DMS153 (cell line): ENCODE measurements at regions not wholly inside any gene's neighbourhood (a gene's known extent, or its start where the extent isn't known, plus 50 kb on each side); places are given as distances from the start of the nearest gene placed in this dataset.

Source experiments
- DNase-seq: peaks from one replicate; lab custom pipeline; 2025; lab: John Stamatoyannopoulos, UW

GRCh38 chr9:84129529-84129928 lies 148.9 kb downstream of the RMI1 start:
- no peak for DNase-seq

GRCh38 chr9:84136119-84136868 lies 155.7 kb downstream of the RMI1 start:
- peak; percentile 96 for DNase-seq

GRCh38 chr9:84137968-84138367 lies 157.4 kb downstream of the RMI1 start:
- no peak for DNase-seq

GRCh38 chr9:84138541-84138940 lies 157.9 kb downstream of the RMI1 start:
- no peak for DNase-seq

- DNase-seq, result peak; percentile 77
Observed at GRCh38 chr9:84139296-84140070, 158.9 kb downstream of the RMI1 start.

GRCh38 chr9:84140535-84141101 lies 160.0 kb downstream of the RMI1 start:
- peak; percentile 56 for DNase-seq

- DNase-seq, result peak; percentile 62
Observed at GRCh38 chr9:84141741-84142370, 161.3 kb downstream of the RMI1 start.

GRCh38 chr9:84145031-84145430 lies 164.4 kb downstream of the RMI1 start:
- no peak for DNase-seq

GRCh38 chr9:84145780-84146179 lies 165.2 kb downstream of the RMI1 start:
- no peak for DNase-seq

- DNase-seq, result peak; percentile 94
Observed at GRCh38 chr9:84146893-84147710, 166.5 kb downstream of the RMI1 start.

GRCh38 chr9:84151236-84151635 lies 170.6 kb downstream of the RMI1 start:
- no peak for DNase-seq

- DNase-seq, result peak; percentile 89
Observed at GRCh38 chr9:84151640-84152039, 171.0 kb downstream of the RMI1 start.

- DNase-seq, result no peak
Observed at GRCh38 chr9:84152204-84152603, 171.6 kb downstream of the RMI1 start.

- DNase-seq, result no peak
Observed at GRCh38 chr9:84153885-84154284, 173.3 kb downstream of the RMI1 start.

GRCh38 chr9:84154320-84154719 lies 173.7 kb downstream of the RMI1 start:
- DNase-seq, result no peak

GRCh38 chr9:84163052-84163650 lies 177.4 kb downstream of the SLC28A3 start:
- peak; percentile 18 for DNase-seq

- peak; percentile 79 for DNase-seq
Observed at GRCh38 chr9:84166891-84167290, 173.7 kb downstream of the SLC28A3 start.

- DNase-seq, result no peak
Observed at GRCh38 chr9:84169240-84169639, 171.3 kb downstream of the SLC28A3 start.

- DNase-seq, result peak; percentile 54
Observed at GRCh38 chr9:84170521-84171141, 169.9 kb downstream of the SLC28A3 start.

GRCh38 chr9:84173961-84174360 lies 166.6 kb downstream of the SLC28A3 start:
- no peak for DNase-seq

GRCh38 chr9:84174486-84174885 lies 166.1 kb downstream of the SLC28A3 start:
- DNase-seq, result no peak
